ENCODE measurements at regions not wholly inside any gene's neighbourhood (a gene's known extent, or its start where the extent isn't known, plus 50 kb on each side); places are given as distances from the start of the nearest gene placed in this dataset.

GRCh38 chr21:27363719-27364477, 397.0 kb upstream of the ADAMTS5 start:
- TF ChIP-seq EZH2 (IDR thresholded peaks at IDR 0.05; ENCODE audit: borderline replicate concordance): no peak
- no peak for TF ChIP-seq CTCF (IDR thresholded peaks at IDR 0.05; ENCODE audit: poor library complexity)
